HG03045 (cell line): ENCODE measurements at regions not wholly inside any gene's neighbourhood (a gene's known extent, or its start where the extent isn't known, plus 50 kb on each side); places are given as distances from the start of the nearest gene placed in this dataset.

Experiments used
- ATAC-seq: cut with Tn5 transposase; IDR thresholded peaks from one replicate; pipeline ENCODE4 v1.9.1; 2021; ENCODE audit warnings: mild to moderate bottlenecking, moderate library complexity; ENCODE audit not compliant: unreplicated experiment

DNA sequence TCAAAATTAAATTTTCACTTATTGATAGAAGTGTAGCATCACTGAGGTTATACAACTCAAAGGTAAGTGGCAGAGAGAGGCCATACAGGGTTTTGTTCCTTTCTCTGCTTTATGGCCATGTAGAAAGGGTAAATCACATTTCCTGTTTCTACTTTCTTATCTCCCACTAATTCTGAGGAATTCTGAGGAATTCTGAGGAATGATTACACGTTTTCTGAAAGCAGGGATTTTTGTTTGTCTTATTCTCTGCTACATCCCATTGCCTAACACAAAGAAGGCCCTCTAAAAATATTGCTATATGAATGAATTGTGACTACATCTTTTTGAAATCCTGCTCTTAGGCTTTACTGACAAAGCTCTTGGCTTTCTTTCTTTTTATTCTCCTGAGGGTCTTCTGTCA lies 516.9 kb upstream of the ZNF608 start:
- no peak for ATAC-seq

DNA sequence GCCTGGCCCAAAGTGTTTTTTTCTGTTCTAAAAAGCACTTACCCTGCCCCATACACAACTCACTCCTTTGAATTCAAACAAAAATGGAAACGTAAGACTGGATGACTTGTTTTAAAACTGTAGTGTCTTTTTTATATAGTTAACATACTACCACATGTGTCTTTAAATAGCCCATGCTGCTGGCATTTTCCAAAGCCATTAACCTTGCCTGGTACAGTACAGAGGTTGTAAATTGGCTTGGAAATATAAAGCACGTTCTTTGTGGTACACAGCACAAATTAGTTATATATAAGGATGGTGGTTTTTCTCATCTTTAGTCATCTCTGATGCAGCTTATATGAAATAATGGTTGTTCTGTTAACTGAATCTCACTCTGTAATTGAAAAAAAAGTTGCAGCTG lies 519.7 kb upstream of the ZNF608 start:
- no peak for ATAC-seq

GRCh38 chr5:125267636-125268248 lies 521.3 kb upstream of the ZNF608 start:
- ATAC-seq: no peak

- no peak for ATAC-seq
Observed at GRCh38 chr5:125269926-125270325, 523.5 kb upstream of the ZNF608 start.

DNA sequence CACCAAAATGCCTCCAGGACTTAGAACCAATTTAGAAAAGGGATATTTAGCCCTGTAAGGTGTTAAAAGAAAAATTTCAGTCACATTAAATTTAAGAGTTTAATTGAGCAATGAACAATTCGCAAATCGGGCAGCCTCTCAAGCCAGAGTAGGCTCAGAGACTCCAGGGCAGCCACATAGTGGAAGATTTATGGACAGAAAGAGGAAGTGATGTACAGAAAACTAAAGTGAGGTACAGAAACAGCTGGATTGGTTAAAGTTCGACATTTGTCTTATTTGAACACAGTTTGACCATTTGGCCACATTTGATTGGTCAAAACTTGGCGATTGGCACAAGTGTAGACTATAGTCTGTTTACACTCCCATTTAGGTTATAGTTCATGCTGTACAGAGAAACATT lies 525.9 kb upstream of the ZNF608 start:
- no peak for ATAC-seq

- no peak for ATAC-seq
Observed at GRCh38 chr5:125274211-125274610, 527.8 kb upstream of the ZNF608 start.

DNA sequence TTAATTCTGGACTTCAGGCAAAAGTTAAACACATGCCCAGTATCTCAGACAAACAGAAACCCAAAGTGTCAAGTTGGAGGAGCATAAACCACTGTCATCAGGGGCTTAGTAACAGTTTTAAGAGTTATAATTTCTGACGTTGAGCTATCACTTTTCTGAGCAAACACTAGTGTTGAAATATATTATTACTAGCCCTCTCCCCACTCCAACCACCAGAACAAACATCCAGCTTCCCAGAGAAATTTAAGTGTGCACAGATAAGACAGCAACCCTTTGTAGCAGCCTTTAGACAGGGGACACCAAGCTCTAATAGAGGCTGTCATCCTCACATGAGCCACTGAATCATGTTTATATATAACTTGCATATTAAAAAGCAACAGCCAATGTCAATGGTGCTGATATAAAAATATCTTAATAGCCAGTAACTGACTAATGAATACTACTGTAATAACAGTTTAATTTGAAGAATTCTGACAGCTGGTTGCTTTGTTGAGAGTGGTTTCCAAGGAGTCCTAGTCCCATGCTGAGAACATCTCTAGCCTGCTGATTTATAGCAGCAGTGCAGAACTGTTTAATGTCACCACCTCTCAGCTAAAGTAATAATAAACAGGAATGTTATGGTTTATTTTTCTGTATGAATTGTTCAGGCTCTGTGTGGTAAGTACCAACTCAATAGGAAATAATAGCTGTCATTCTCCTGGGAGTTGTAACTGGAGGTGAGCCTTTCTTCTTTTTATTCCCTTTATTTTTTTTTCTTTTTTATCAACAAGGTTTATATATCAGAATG lies 528.7 kb upstream of the ZNF608 start:
- no peak for ATAC-seq

DNA sequence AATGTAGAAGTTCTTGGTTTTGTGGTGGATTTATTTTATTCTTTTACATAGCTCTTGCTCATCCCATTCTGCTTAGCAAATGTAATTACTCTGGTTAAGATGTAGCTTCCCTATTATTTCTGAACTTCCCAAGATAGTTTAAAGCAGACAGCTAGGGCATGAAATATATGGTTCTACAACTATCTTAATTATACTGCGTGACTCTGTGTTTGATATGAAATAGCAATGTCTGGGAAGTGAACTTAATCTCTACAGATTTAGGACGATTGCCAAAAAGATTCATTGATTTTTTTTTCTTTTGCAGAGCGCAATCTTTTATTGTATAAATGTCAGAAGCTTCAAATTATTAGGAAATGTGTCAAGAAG lies 529.3 kb upstream of the ZNF608 start:
- ATAC-seq: no peak

DNA sequence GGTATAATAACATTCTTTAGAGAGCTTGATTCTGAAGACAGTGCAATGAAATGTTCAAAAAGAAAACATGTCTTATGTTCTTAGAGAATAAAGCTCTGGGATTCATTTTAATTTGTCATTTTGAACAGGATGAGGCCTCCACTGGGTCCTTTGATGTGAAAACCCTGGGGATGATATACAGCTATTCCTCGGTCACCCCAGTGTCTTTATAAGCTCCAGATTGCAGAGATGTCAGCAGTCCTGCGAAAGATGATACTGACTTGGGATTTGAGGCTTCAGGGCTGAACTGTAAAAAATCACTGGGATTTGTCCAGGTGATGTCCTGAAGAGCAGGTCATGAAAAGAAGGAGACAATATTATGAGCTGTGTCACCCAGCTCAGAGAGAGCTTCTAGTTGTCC lies 529.7 kb upstream of the ZNF608 start:
- no peak for ATAC-seq

GRCh38 chr5:125277494-125278154 lies 531.2 kb upstream of the ZNF608 start:
- no peak for ATAC-seq

DNA sequence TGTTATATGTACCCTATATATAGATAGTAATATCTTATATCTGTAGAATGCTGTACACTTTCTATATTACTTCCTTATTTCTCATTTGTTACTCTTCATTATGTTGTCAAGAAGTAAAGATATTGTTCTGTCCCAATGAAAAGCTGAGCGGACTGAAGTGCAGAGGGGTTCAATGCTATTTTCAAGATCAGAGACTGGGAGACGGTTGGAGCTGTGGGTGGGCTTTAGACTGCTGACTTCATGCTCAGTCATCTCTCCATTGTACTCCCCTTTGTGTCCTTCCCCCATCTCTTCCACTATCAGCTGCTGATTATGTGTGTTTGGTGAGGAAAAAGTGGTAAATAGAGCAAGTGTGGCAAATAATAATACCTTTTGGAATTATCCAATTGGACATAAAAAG lies 532.3 kb upstream of the ZNF608 start:
- no peak for ATAC-seq

DNA sequence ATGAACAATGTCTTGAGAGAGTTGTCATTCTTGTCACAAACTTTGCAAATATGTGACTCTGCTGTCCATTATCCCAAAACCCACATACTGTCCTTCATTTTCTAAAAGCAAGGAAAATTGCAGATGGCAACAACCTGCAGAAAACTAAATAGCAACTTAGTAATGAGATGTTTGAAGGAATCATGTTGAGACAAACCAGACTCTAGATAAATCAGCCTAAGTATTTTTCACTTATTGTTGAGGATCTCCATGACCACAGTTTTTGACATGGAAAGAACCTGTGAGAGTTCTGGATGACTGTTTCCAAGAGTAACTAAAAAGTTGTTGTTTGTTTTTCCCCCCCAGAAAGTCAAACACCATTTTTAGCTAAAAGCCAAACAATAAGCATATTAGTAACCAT lies 535.2 kb upstream of the ZNF608 start:
- ATAC-seq: no peak

DNA sequence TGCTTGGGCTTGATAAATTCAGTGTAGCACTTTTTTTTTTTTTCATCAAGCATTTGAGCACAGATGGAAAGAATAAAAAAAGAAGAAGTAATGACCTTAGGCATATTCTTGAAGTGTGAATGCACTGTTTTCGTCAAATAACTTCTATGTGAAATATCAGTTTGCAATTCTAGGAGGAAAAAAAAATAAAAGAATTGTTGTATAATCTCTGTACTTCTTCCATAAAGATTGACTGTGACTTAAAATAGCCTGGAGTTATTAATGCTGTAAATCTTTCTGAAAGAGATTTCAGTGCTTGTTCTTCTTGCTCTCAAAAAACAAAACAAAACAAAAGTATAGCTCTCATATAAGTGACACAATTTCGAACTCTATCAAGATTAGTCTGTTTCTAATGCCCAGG lies 536.9 kb upstream of the ZNF608 start:
- ATAC-seq: no peak

GRCh38 chr5:125286271-125286670 lies 539.8 kb upstream of the ZNF608 start:
- no peak for ATAC-seq

DNA sequence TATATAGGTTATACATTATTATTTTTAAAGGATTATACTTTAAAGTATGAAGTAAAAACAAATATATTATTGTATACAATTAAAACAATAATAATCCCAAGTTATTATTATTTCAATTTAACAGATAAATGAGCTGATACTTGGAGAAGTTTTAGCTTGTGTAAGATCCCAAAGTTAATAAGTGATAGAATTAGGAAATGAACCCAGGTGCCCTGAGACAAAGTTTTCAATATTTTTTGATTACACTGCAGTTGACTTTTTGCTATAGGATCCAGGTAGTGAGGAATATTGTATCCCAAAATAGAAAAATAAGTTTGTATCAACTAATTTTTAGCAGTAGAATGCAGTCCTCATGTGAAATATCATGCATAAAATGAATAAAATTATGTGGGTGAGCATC lies 543.2 kb upstream of the ZNF608 start:
- no peak for ATAC-seq

DNA sequence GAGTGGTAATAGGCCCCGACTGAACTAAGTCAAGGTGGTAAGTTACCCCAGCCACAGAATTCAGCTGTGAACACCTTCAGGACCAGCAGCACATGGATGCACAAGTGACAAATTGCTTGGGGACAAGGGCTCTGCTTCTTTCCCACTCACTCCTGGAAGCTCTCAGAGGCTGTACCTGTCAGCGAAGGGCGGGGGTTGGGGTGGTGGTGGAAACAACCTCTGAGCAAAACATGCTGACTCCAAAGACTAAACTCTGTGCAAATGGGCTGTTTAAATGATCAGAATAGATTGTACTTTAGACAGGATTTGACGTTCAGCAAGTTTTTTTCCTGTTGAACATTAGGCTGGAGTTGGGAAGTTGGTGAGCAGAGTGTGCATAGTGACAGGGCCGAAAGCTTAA lies 544.5 kb upstream of the ZNF608 start:
- no peak for ATAC-seq

- no peak for ATAC-seq
Observed at GRCh38 chr5:125291447-125291846, 545.0 kb upstream of the ZNF608 start.

GRCh38 chr5:125293223-125293622 lies 546.8 kb upstream of the ZNF608 start:
- ATAC-seq: no peak

DNA sequence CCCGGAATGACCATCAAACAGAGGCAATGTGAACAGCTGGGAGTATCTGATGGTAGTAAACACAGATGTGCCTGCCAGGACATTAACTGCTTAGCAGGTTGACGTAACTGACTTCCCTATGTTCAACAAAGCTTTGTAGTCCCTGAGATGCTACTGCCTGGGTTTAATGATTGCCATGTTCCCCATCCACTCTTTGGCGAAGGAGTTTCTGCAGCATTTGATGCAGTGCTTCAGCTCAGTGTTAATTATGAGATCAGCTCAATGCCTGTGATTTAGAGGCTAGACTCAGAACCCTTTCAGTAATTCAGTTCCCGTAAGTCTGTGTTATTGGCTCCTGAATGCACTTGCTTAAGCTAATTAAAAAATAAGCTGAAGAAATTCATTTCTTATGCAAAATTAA lies 547.3 kb upstream of the ZNF608 start:
- ATAC-seq: no peak

DNA sequence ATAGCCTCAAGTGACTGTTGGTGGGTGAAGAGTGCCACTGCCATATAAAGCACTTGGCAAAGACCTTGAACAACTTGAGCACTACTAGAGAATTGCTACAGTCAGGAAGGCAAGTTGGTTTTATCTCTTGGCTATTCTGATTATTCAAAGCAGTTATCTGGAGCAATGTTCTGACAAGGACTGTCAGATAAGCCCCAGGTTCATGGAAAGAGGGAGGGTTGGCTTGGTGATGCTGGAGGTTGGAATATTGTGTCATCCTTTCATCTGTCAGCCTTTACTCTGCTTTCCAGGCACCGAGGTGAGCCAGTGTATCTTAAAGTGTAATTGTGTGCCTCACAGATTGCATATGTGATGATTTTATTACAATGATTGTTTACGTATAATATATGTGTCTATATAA lies 548.4 kb upstream of the ZNF608 start:
- ATAC-seq: no peak

DNA sequence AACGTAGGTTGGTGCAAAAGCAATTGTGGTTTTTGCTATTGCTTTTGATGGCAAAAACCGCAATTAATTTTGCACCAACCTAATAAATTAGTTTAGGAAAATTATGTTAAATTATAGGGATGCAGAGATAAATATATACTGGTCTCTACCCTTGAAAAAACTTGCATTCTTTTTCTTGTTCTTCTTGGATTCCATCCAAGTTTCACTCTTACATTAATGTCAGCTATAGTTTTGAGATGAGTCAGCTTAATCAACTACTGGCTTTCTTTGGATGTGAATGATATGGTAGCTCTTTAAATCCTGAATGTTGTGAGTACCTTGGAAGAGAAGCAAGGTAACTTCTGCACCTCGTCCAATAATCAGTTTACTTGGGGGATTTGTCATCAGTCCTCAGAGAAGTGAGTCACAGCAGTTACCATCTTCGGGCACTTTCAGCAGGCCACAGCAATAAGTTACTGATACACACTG lies 549.0 kb upstream of the ZNF608 start:
- ATAC-seq: no peak

DNA sequence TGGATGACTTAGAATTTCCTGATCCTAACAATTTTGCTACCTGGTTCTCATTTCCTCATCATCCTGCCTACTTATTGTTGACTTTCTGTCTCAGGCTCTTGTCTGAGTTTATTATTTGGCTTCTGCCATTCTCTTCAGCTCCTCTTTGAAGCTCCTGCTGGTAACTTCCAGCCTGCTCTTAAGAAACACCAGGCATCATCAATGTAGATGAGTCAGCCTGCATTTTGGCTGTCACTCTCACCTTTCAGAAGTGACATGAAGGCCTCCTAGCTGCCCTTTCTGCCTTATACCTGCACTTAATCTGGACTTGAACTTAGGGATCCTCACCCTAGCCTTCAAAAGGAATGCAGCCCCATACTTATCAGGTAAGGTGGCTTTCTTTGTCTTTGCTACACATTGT lies 551.8 kb upstream of the ZNF608 start:
- no peak for ATAC-seq
